Rectal smooth muscle tissue (tissue), 1 donor: ENCODE measurements at regions not wholly inside any gene's neighbourhood (a gene's known extent, or its start where the extent isn't known, plus 50 kb on each side); places are given as distances from the start of the nearest gene placed in this dataset.

Source experiments
- H3K27ac ChIP-seq: one replicate; pipeline ENCODE4 v1.7.0; 2013; ENCODE audit warnings: low read depth, low read length, inconsistent platforms
- H3K27me3 ChIP-seq: one replicate; pipeline ENCODE4 v1.7.0; 2013; ENCODE audit warnings: low read length; ENCODE audit not compliant: control insufficient read depth, insufficient read depth
- H3K36me3 ChIP-seq: one replicate; pipeline ENCODE4 v1.7.0; 2013; ENCODE audit warnings: low read length; ENCODE audit not compliant: control insufficient read depth, insufficient read depth
- H3K4me1 ChIP-seq: one replicate; pipeline ENCODE4 v1.7.0; 2013; ENCODE audit warnings: low read length; ENCODE audit not compliant: control insufficient read depth, insufficient read depth
- H3K4me3 ChIP-seq: one replicate; pipeline ENCODE4 v1.7.0; 2013; ENCODE audit warnings: low read length
- H3K9ac ChIP-seq: one replicate; pipeline ENCODE4 v1.7.0; 2013; ENCODE audit warnings: low read length

DNA sequence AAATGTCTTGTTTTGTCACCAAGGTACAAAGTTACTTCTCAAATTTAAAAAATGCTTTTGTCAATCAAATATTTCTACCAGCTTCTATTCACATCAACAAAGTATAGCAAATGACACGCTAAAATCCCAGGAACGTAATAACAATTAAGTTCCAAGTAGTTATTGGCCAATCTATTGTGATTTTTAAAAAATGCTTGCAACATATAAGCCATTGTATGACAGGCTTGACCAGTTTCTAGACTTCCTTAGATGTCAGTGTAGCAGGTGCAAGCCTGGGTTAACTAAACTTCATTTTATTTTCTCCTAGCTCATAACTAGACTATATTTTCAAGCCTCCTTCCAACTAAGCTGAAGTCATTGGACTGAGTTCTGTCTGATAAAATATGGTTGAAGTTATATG lies 494.5 kb upstream of the PKN2 start:
- H3K9ac ChIP-seq = no peak overlapping the region
- no peaks in the 10 kb centered on the region for H3K4me1 ChIP-seq
- no peaks in the 10 kb centered on the region for H3K27me3 ChIP-seq
- no peak overlapping the region for H3K4me3 ChIP-seq
- H3K36me3 ChIP-seq = no peaks in the 10 kb centered on the region
- no peak overlapping the region for H3K27ac ChIP-seq

DNA sequence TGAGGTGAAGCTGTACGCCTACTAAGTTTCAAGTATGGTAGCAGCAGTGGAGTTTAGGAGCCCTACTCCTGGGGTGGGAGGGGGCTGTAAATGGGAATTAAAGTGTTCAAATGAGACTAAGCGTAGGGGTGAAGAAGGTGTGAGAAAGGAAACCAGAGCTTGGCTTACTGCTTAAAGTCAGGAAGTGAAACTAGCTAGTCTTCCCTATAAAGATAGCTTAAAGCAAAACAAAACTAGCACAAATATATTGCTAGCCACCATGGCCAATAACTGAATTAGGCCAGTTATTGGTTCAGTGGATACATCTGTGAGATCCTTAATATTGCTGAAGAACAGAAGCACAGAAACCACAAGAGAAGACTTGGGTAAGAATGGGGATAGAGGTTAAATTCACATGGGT lies 492.2 kb upstream of the PKN2 start:
- Histone ChIP-seq H3K9ac (no peak overlapping the region), H3K4me3 (no peak overlapping the region), H3K4me1 (no peaks in the 10 kb centered on the region), H3K36me3 (no peaks in the 10 kb centered on the region), H3K27ac (no peak overlapping the region), H3K27me3 (no peaks in the 10 kb centered on the region)

- Histone ChIP-seq H3K4me3 (no peak overlapping the region), H3K27ac (no peak overlapping the region), H3K4me1 (no peaks in the 10 kb centered on the region), H3K9ac (no peak overlapping the region), H3K36me3 (no peaks in the 10 kb centered on the region), H3K27me3 (no peaks in the 10 kb centered on the region)
Measured at GRCh38 chr1:88194542-88194941, 489.5 kb upstream of the PKN2 start.

DNA sequence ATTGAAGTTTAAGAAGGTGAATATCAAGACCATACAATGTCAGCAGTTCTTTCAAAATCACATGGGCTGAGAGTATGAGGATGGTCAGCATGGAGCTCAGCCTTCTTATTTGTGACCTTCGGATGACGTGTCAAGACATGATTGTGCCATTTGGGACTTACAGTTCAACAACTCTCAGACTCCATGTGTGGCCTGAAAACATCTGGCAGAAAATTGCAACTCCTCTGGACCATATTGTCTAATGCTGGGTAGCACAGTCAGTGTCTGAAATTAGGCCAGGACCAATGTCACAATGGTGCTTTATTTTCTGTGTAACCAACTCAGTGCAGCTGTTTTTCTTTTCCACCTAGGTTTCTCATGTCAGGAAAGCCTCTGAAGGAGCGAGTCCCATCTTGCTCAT lies 483.5 kb upstream of the PKN2 start:
- Histone ChIP-seq H3K27me3 (no peaks in the 10 kb centered on the region), H3K9ac (no peak overlapping the region)

DNA sequence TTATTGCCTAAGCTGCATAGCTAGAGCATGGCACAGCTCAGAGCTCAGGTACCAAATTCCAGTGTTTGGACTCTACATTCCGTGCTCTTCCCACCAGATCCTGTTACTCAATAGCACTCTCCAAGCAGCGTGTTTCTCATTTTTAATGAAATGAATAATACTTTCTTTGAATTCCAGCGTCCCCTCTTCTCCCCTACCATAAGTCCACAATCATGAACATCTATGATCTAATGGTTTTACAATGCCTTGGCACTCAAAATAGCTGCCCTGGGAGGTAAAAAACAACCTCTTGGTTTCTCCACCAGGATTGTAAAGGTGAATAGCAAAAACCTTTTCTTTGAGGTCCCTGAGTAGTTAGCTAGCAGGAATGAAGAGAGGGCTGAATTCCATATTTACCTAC lies 480.0 kb upstream of the PKN2 start:
- no peaks in the 10 kb centered on the region for H3K36me3 ChIP-seq
- no peaks in the 10 kb centered on the region for H3K27me3 ChIP-seq
- no peak overlapping the region for H3K27ac ChIP-seq

More for the DNA sequence above, 483.5 kb upstream of the PKN2 start:
- Histone ChIP-seq H3K4me3 (no peak overlapping the region), H3K36me3 (no peaks in the 10 kb centered on the region), H3K27ac (no peak overlapping the region), H3K4me1 (no peaks in the 10 kb centered on the region)

DNA sequence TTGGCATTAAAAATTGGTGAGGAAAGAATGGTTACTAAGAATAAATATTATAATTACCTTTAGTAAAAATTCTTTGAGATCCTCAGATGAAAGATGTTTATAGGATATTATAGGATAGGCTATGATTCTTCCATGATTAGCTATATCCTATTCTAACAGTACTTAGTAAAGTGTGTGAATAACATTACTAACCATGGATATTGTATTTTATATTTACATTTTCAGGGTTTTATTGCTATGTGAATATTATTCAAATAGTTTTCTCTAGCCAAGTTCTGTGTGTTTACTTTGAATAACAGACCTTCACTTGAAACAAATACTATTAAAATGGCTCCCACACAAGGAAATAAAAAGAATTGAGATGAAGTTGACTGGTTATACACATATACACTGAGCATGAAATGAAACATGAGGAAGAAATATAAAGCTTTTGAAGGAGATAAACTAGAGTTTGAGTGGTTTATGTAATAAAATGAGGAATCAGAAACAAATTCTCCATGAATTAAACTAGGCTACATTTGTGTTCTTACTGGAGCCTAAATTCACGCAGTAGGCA lies 479.4 kb upstream of the PKN2 start:
- no peak overlapping the region for H3K27ac ChIP-seq
- no peaks in the 10 kb centered on the region for H3K27me3 ChIP-seq
- no peak overlapping the region for H3K4me3 ChIP-seq
- no peak overlapping the region for H3K9ac ChIP-seq
- H3K4me1 ChIP-seq = no peaks in the 10 kb centered on the region
- H3K36me3 ChIP-seq = no peaks in the 10 kb centered on the region

More for the DNA sequence above, 480.0 kb upstream of the PKN2 start:
- Histone ChIP-seq H3K4me1 (no peaks in the 10 kb centered on the region), H3K4me3 (no peak overlapping the region), H3K9ac (no peak overlapping the region)

DNA sequence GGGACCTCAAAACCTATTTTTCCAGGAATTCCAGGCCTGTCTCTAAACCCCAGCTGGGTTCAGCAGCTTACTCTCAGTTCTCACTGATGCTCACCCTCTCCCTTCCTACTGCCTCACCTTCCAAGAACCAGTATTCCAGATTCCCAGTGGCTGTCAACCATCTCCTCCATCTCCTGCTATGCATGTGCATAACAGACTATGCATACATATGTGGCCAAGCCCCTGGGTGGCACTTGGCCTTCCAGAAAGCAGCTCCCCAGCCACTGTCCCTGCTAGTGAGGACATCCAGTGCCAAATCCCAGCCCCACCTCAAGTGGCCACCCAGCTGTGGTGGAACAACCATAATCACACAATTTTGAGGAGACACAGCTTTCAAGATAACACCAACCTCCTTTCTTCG lies 475.7 kb upstream of the PKN2 start:
- no peaks in the 10 kb centered on the region for H3K36me3 ChIP-seq
- no peak overlapping the region for H3K27ac ChIP-seq
- H3K4me3 ChIP-seq = no peak overlapping the region
- H3K9ac ChIP-seq = no peak overlapping the region
- no peaks in the 10 kb centered on the region for H3K4me1 ChIP-seq
- no peaks in the 10 kb centered on the region for H3K27me3 ChIP-seq

GRCh38 chr1:88210103-88210787 lies 473.8 kb upstream of the PKN2 start:
- H3K27ac ChIP-seq = no peak overlapping the region

DNA sequence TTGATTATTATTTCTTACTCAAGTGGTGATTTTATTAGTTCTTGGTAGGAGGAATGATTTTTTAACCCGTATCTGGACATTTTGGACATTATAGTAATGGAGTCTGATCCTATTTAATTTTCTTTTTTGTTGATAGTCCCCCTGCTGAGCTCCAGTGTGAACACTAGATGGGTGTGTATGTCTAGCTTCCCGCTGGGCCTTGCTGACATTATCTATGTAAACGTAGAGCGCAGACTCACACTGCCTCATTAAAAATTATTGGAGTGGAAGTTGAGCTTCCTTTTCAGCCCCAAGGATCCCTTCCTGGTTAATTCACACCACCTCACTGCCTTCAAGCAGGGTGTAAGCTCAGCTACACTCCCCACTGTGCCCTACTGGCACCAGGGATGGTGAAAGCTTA lies 467.6 kb upstream of the PKN2 start:
- Histone ChIP-seq H3K4me1 (no peaks in the 10 kb centered on the region), H3K9ac (no peak overlapping the region), H3K4me3 (no peak overlapping the region), H3K36me3 (no peaks in the 10 kb centered on the region), H3K27me3 (no peaks in the 10 kb centered on the region), H3K27ac (no peak overlapping the region)

More at GRCh38 chr1:88210103-88210787, 473.8 kb upstream of the PKN2 start:
- Histone ChIP-seq H3K27me3 (no peaks in the 10 kb centered on the region), H3K4me3 (no peak overlapping the region), H3K9ac (no peak overlapping the region), H3K4me1 (no peaks in the 10 kb centered on the region), H3K36me3 (no peaks in the 10 kb centered on the region)

DNA sequence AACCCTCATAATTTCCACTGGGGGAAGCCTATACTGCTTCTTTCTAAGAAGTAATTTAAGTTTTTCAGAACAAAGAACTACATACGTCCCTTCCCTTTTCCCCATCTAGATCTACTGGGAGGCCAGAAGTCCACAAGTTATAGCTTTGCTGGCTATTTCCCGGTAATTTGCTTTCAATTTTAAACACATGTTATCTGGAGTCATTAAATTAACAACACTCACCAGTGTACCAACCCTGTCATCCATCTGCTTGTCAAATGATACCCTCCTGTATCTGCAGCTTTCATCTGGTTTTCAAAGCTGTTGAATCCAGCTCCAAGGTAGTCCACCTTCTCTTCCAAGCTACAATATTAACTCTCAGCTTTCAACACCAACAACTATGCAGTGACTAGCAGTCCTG lies 466.7 kb upstream of the PKN2 start:
- Histone ChIP-seq H3K4me1 (no peaks in the 10 kb centered on the region), H3K36me3 (no peaks in the 10 kb centered on the region), H3K27ac (no peak overlapping the region), H3K27me3 (no peaks in the 10 kb centered on the region), H3K4me3 (no peak overlapping the region), H3K9ac (no peak overlapping the region)

GRCh38 chr1:88219521-88219920 lies 464.6 kb upstream of the PKN2 start:
- Histone ChIP-seq H3K4me3 (no peak overlapping the region), H3K9ac (no peak overlapping the region), H3K27me3 (no peaks in the 10 kb centered on the region), H3K4me1 (no peaks in the 10 kb centered on the region), H3K27ac (no peak overlapping the region), H3K36me3 (no peaks in the 10 kb centered on the region)

DNA sequence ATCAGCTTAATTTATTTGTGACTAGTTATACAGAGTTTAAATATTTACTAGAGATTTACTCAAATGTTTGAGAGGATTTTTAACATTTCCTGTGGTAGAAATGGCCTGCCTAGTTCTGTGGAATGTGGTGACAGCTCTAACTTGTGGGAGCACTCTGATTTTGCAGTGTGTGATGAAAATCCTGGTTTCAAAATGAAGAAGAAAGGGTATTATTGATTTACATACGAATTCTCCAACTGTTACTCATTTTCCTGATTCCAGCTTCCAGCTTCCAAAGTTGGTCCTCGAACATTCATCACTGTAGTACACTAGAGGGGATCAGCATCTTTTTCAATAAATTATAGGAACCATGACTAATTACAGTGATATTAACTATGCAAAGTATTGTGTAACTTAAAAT lies 462.7 kb upstream of the PKN2 start:
- H3K27me3 ChIP-seq = no peaks in the 10 kb centered on the region
- no peak overlapping the region for H3K9ac ChIP-seq
- no peak overlapping the region for H3K4me3 ChIP-seq
- no peaks in the 10 kb centered on the region for H3K36me3 ChIP-seq
- no peaks in the 10 kb centered on the region for H3K4me1 ChIP-seq
- H3K27ac ChIP-seq = no peak overlapping the region

GRCh38 chr1:88224906-88225305 lies 459.2 kb upstream of the PKN2 start:
- H3K9ac ChIP-seq = no peak overlapping the region
- H3K36me3 ChIP-seq = no peaks in the 10 kb centered on the region
- no peak overlapping the region for H3K4me3 ChIP-seq
- H3K27me3 ChIP-seq = no peaks in the 10 kb centered on the region
- no peaks in the 10 kb centered on the region for H3K4me1 ChIP-seq
- H3K27ac ChIP-seq = no peak overlapping the region
